PFSK-1 (cell line): ENCODE measurements at regions not wholly inside any gene's neighbourhood (a gene's known extent, or its start where the extent isn't known, plus 50 kb on each side); places are given as distances from the start of the nearest gene placed in this dataset.

ENCODE experiments used
- FOXP2 ChIP-seq: optimal IDR thresholded peaks from 2 replicates; pipeline ENCODE3; 2011; ENCODE audit warnings: borderline replicate concordance, control low read depth, inconsistent platforms; ENCODE audit not compliant: insufficient read depth; ENCODE audit errors: extremely low read length, extremely low read depth
- POLR2AphosphoS5 ChIP-seq: IDR thresholded peaks from 2 replicates; pipeline ENCODE4 v1.6.1; 2012; ENCODE audit warnings: low read depth, mild to moderate bottlenecking, control low read depth, low read length, moderate library complexity
- REST ChIP-seq, 2 experiments: IDR thresholded peaks; 2 replicates each; pipeline versions ENCODE4 v1.6.1 to v1.8.0; 2011 to 2012; ENCODE audit warnings: low read depth in 2 of 2, low read length in 2 of 2, control low read depth in 1 of 2, inconsistent platforms in 1 of 2, mild to moderate bottlenecking in 1 of 2, moderate library complexity in 1 of 2; ENCODE audit not compliant: insufficient read depth in 1 of 2
- SIN3A ChIP-seq: IDR thresholded peaks from 2 replicates; pipeline ENCODE4 v1.6.1; 2012; ENCODE audit warnings: mild to moderate bottlenecking, low read length, moderate library complexity, borderline replicate concordance; ENCODE audit not compliant: insufficient read depth
- TAF1 ChIP-seq: IDR thresholded peaks from 2 replicates; pipeline ENCODE4 v1.6.1; 2012; ENCODE audit warnings: low read length, control low read depth, borderline replicate concordance; ENCODE audit not compliant: insufficient read depth

DNA sequence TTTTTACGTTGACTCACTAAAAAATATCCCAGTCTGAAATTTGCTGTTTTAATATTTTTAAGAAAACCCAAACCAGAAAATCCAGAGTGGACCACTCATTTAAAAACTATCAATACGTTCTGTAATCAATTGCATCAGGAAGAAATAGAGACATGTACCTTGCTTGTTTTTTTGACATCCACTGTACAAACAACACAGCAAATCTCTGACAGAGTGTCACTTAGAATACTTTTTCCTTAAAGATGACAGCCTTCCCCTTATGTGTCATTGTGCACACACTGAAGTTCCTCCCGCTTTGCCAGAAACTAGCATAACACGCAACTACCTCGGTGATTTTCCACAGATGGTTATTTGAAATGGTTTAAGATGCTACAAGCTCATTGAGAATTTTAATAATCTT lies 321.7 kb upstream of the PFKP start:
- TF ChIP-seq FOXP2 = no peak
- no peak for TF ChIP-seq SIN3A
- no peak for TF ChIP-seq TAF1
- no peak for TF ChIP-seq REST (IDR thresholded peaks at IDR 0.05; ENCODE audit: insufficient read depth in 1 of 2, low read depth in 2 of 2, low read length in 2 of 2)
- no peak for TF ChIP-seq POLR2AphosphoS5

DNA sequence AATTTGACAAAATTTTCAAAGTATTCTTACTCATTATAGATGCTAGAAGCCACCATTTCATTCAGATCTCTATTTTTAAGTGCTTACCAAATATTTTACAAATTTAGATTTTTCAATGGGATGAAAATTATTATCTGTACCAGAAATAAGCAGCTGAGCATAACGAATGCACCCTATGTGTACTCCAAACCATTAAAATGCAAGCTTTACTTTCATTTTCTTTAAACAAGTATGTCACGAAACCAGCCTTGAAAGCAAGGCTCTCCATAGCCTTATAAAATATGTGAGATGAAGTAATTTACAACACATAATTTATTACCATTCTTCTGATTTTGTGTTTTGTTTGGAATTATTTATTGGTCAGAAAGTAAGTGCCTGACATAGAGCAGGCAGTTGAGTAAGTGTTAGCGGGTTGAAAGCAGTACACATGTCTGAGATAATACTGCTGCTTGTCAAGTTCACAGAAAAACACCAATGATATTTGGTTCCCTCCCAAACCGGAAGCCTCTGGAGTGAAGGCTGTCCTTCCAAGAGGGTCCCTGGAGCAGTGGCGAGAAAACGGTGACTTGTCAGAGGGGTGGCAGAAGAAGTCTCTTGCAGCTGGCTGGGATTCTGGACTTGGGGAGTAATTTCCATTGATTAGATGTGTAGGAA lies 322.7 kb upstream of the PFKP start:
- TF ChIP-seq REST (IDR thresholded peaks at IDR 0.05; ENCODE audit: insufficient read depth in 1 of 2, low read depth in 2 of 2, low read length in 2 of 2) (no peak), POLR2AphosphoS5 (no peak), SIN3A (no peak), TAF1 (no peak), FOXP2 (no peak)

- TF ChIP-seq FOXP2 (no peak), POLR2AphosphoS5 (no peak), REST (IDR thresholded peaks at IDR 0.05; ENCODE audit: insufficient read depth in 1 of 2, low read depth in 2 of 2, low read length in 2 of 2) (no peak), SIN3A (no peak), TAF1 (no peak)
Measured at GRCh38 chr10:2734603-2735002, 332.7 kb upstream of the PFKP start.

GRCh38 chr10:2733278-2733963 lies 333.9 kb upstream of the PFKP start:
- TF ChIP-seq POLR2AphosphoS5 (no peak), TAF1 (no peak), SIN3A (no peak), FOXP2 (no peak), REST (IDR thresholded peaks at IDR 0.05; ENCODE audit: insufficient read depth in 1 of 2, low read depth in 2 of 2, low read length in 2 of 2) (peak in 1 of 2 experiments; percentile 12; a peak in 1 of 4 replicates)
